Liver (tissue), 7 donors: ENCODE measurements at regions not wholly inside any gene's neighbourhood (a gene's known extent, or its start where the extent isn't known, plus 50 kb on each side); places are given as distances from the start of the nearest gene placed in this dataset.

Source experiments
- DNase-seq: peaks from one replicate; pipeline ENCODE4 v3.0.0-alpha.2; 2017; ENCODE audit warnings: low spot score
- H3K27ac ChIP-seq, 2 donors: one replicate each; pipeline ENCODE4 v1.7.0; 2013; ENCODE audit warnings: inconsistent platforms in 2 of 2, low read length in 2 of 2, control low read depth in 1 of 2, low read depth in 1 of 2, mild to moderate bottlenecking in 1 of 2
- H3K27me3 ChIP-seq, 4 donors: one replicate each; pipeline versions ENCODE4 v1.6.1 to v1.7.0; 2013; ENCODE audit warnings: low read length in 3 of 4, inconsistent platforms in 1 of 4, mild to moderate bottlenecking in 1 of 4, moderate library complexity in 1 of 4; ENCODE audit not compliant: control insufficient read depth in 4 of 4, insufficient read depth in 4 of 4
- H3K36me3 ChIP-seq, 4 donors: one replicate each; pipeline versions ENCODE4 v1.6.1 to v1.7.0; 2013; ENCODE audit warnings: low read length in 3 of 4, mild to moderate bottlenecking in 3 of 4, low read depth in 1 of 4, moderate library complexity in 1 of 4; ENCODE audit not compliant: control insufficient read depth in 4 of 4, insufficient read depth in 3 of 4
- H3K4me1 ChIP-seq, 4 donors: one replicate each; pipeline versions ENCODE4 v1.6.1 to v1.7.0; 2013; ENCODE audit warnings: low read length in 3 of 4, mild to moderate bottlenecking in 3 of 4, moderate library complexity in 1 of 4; ENCODE audit not compliant: control insufficient read depth in 4 of 4, insufficient read depth in 4 of 4
- H3K4me3 ChIP-seq, 3 donors: one replicate each; pipeline versions ENCODE4 v1.6.1 to v1.7.0; 2013; ENCODE audit warnings: low read length in 3 of 3, control low read depth in 1 of 3, low read depth in 1 of 3, mild to moderate bottlenecking in 1 of 3
- H3K9ac ChIP-seq, 2 donors: one replicate each; pipeline ENCODE4 v1.7.0; 2013; ENCODE audit warnings: low read length in 2 of 2, mild to moderate bottlenecking in 2 of 2, moderate library complexity in 2 of 2, control low read depth in 1 of 2, low read depth in 1 of 2
- H3K9me3 ChIP-seq, 4 donors: one replicate each; pipeline versions ENCODE4 v1.6.1 to v1.7.0; 2013; ENCODE audit warnings: low read length in 3 of 4; ENCODE audit not compliant: control insufficient read depth in 4 of 4
- EGR1 ChIP-seq, 2 donors: IDR thresholded peaks; 2 replicates each; pipeline ENCODE4 v1.6.1; 2016 to 2018; ENCODE audit warnings: antibody characterized with exemption in 2 of 2, low read depth in 2 of 2
- FOXA2 ChIP-seq: IDR thresholded peaks from 2 replicates; pipeline ENCODE4 v1.6.1; 2016; ENCODE audit warnings: antibody characterized with exemption
- GABPA ChIP-seq, 2 donors: IDR thresholded peaks in 1 of 2; conservative IDR thresholded peaks in 1 of 2; 2 replicates each; pipeline ENCODE4 v1.6.1; 2016; ENCODE audit warnings: antibody characterized with exemption in 2 of 2, mild to moderate bottlenecking in 1 of 2, moderate library complexity in 1 of 2
- HNF4A ChIP-seq, 2 donors: conservative IDR thresholded peaks; 2 replicates each; pipeline ENCODE4 v1.6.1; 2016; ENCODE audit warnings: antibody characterized with exemption in 2 of 2, mild to moderate bottlenecking in 2 of 2
- HNF4G ChIP-seq: IDR thresholded peaks from 2 replicates; pipeline ENCODE4 v1.6.1; 2016; ENCODE audit warnings: antibody characterized with exemption
- JUND ChIP-seq, 2 donors: IDR thresholded peaks; 2 replicates each; pipeline ENCODE4 v1.6.1; 2016; ENCODE audit warnings: antibody characterized with exemption in 2 of 2
- MAX ChIP-seq: IDR thresholded peaks from 2 replicates; pipeline ENCODE4 v1.6.1; 2016; ENCODE audit warnings: antibody characterized with exemption
- NR2F2 ChIP-seq: IDR thresholded peaks from 2 replicates; pipeline ENCODE4 v1.6.1; 2016; ENCODE audit warnings: antibody characterized with exemption
- RAD21 ChIP-seq, 2 donors: IDR thresholded peaks; 2 replicates each; pipeline ENCODE4 v1.6.1; 2016; ENCODE audit warnings: antibody characterized with exemption in 2 of 2, mild to moderate bottlenecking in 2 of 2
- REST ChIP-seq: IDR thresholded peaks from 2 replicates; pipeline ENCODE4 v1.6.1; 2016; ENCODE audit warnings: antibody characterized with exemption, mild to moderate bottlenecking
- RXRA ChIP-seq, 2 donors: IDR thresholded peaks; 2 replicates each; pipeline ENCODE4 v1.6.1; 2017 to 2018; ENCODE audit warnings: antibody characterized with exemption in 2 of 2, mild to moderate bottlenecking in 1 of 2
- SP1 ChIP-seq: IDR thresholded peaks from 2 replicates; pipeline ENCODE4 v1.6.1; 2018; ENCODE audit warnings: antibody characterized with exemption, mild to moderate bottlenecking
- YY1 ChIP-seq: IDR thresholded peaks from 2 replicates; pipeline ENCODE4 v1.6.1; 2016; ENCODE audit warnings: antibody characterized with exemption, mild to moderate bottlenecking
- ZBTB33 ChIP-seq: IDR thresholded peaks from 2 replicates; pipeline ENCODE4 v1.6.1; 2016; ENCODE audit warnings: antibody characterized with exemption
- WGBS: extraction: QIAGEN DNeasy Blood & Tissue Kit; methylation state at CpG from one replicate; pipeline ENCODE4 v1.1.7; 2013; 5-methylcytosine and 5-hydroxymethylcytosine counted together
- donor health status: healthy.
- donor health status: healthy.
- donor health status: healthy.
- donor health status: healthy.

GRCh38 chr6:134564705-134565104 is 246.8 kb upstream of the SGK1 start:
- Histone ChIP-seq H3K9me3 (no peaks in the 10 kb centered on the region), H3K27me3 (no peaks in the 10 kb centered on the region), H3K36me3 (no peaks in the 10 kb centered on the region), H3K27ac (no peak overlapping the region), H3K9ac (no peak overlapping the region), H3K4me1 (peaks cover 0 to 7% (median 4%) of the 10 kb centered on the region in 4 donors), H3K4me3 (no peak overlapping the region)
- WGBS: 80% methylated on average over 5 of the region's 5 CpGs
- no peak for TF ChIP-seq EGR1 (IDR thresholded peaks at IDR 0.05; ENCODE audit: low read depth in 2 of 2)
- no peak for TF ChIP-seq RXRA (IDR thresholded peaks at IDR 0.05)
- no peak for TF ChIP-seq HNF4A (conservative IDR thresholded peaks at IDR 0.05)
- no peak for TF ChIP-seq HNF4G
- TF ChIP-seq MAX: no peak
- TF ChIP-seq RAD21 (IDR thresholded peaks at IDR 0.05): no peak
- TF ChIP-seq NR2F2: no peak
- TF ChIP-seq ZBTB33: no peak
- TF ChIP-seq SP1: no peak
- no peak for TF ChIP-seq FOXA2
- DNase-seq: no peak

- TF ChIP-seq SP1 (peak; percentile 41), YY1 (peak; percentile 76), ZBTB33 (peak; percentile 22), REST (no peak), GABPA (IDR thresholded peaks at IDR 0.05 in 1 of 2, conservative IDR thresholded peaks at IDR 0.05 in 1 of 2) (no peak), RAD21 (IDR thresholded peaks at IDR 0.05) (peak in 1 of 2 donors; percentile 38), JUND (IDR thresholded peaks at IDR 0.05) (no peak), HNF4A (conservative IDR thresholded peaks at IDR 0.05) (peak; percentile 80), RXRA (IDR thresholded peaks at IDR 0.05) (peak; percentile 22 to 43)
- no peaks in the 10 kb centered on the region for H3K27me3 ChIP-seq
- H3K9me3 ChIP-seq: no peaks in the 10 kb centered on the region
- no peak overlapping the region for H3K4me3 ChIP-seq
- H3K36me3 ChIP-seq: no peaks in the 10 kb centered on the region
- peak overlapping the region in 1 of 2 donors; percentile 13 for H3K27ac ChIP-seq
- H3K9ac ChIP-seq: no peak overlapping the region
- DNase-seq: no peak
- H3K4me1 ChIP-seq: peaks cover 0 to 12% (median 9%) of the 10 kb centered on the region in 4 donors
Observed at GRCh38 chr6:134560019-134560418, 242.1 kb upstream of the SGK1 start.
